BLaER1 treated with 17β-estradiol and CSF1 and Interleukin-3, amounts not matched to agents 10 nM and 100 nM (cell line): ENCODE measurements at regions not wholly inside any gene's neighbourhood (a gene's known extent, or its start where the extent isn't known, plus 50 kb on each side); places are given as distances from the start of the nearest gene placed in this dataset.
A peak's percentile ranks its signal among the peaks of the same experiment; 100 is the strongest.

Experiments
- H3K27ac ChIP-seq, 11 experiments: shearing (Covaris generic); formaldehyde crosslinking; 2 replicates each; pipeline ENCODE4 v1.8.1; 2022
- H3K27me3 ChIP-seq, 11 experiments: shearing (Covaris generic); formaldehyde crosslinking; 2 replicates each; pipeline ENCODE4 v1.8.1; 2022
- H3K36me3 ChIP-seq, 11 experiments: shearing (Covaris generic); formaldehyde crosslinking; 2 replicates each; pipeline ENCODE4 v1.8.1; 2022
- H3K4me1 ChIP-seq, 10 experiments: shearing (Covaris generic); formaldehyde crosslinking; 2 replicates each; pipeline ENCODE4 v1.8.1; 2022
- H3K4me2 ChIP-seq, 11 experiments: shearing (Covaris generic); formaldehyde crosslinking; 2 replicates each; pipeline ENCODE4 v1.8.1; 2022
- H3K4me3 ChIP-seq, 10 experiments: shearing (Covaris generic); formaldehyde crosslinking; 2 replicates each; pipeline ENCODE4 v1.8.1; 2022
- H3K9ac ChIP-seq, 11 experiments: shearing (Covaris generic); formaldehyde crosslinking; 2 replicates each; pipeline ENCODE4 v1.8.1; 2022
- H3K9me3 ChIP-seq, 11 experiments: shearing (Covaris generic); formaldehyde crosslinking; replicated peaks in 1 of 11; 2 replicates each; pipeline ENCODE4 v1.8.1; 2022
- H4K20me1 ChIP-seq, 11 experiments: shearing (Covaris generic); formaldehyde crosslinking; 2 replicates each; pipeline ENCODE4 v1.8.1; 2022
- Cebpa-rat ChIP-seq, 11 experiments: shearing (Covaris generic); IDR thresholded peaks; 2 replicates each; pipeline ENCODE4 v1.8.1; 2022

DNA sequence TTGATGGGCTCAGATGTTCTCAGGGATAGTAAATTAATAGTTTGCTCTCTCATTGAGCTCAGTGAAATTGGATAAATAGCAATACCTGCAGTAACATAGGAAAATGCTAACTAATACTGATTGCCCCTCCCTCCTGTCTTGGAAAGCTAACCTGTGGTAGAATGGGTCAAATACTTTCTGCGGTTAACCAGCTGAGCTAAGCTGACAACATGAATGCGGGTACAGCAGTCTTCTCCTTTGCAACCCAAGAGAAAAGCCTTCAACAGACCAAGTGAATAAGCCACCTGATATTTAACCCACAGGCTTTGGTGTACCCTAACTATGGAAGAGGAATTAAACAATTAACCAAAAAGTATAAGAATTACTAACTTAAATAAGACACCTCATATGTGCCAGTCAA lies 408.3 kb upstream of the MAF start:
- H3K4me3 ChIP-seq = no peak overlapping the region
- peaks cover 0 to 7% (median 5%) of the 10 kb centered on the region in 11 experiments; a peak in 9 of 22 replicates for H3K9me3 ChIP-seq
- no peaks in the 10 kb centered on the region for H3K36me3 ChIP-seq
- no peak for TF ChIP-seq Cebpa-rat (IDR thresholded peaks at IDR 0.05)
- no peaks in the 10 kb centered on the region; a peak in 1 of 22 replicates for H3K27me3 ChIP-seq
- peaks cover 0 to 12% (median 0%) of the 10 kb centered on the region in 10 experiments; a peak in 9 of 20 replicates for H3K4me1 ChIP-seq
- no peak overlapping the region for H3K9ac ChIP-seq
- H4K20me1 ChIP-seq = no peaks in the 10 kb centered on the region
- H3K27ac ChIP-seq = no peak overlapping the region
- H3K4me2 ChIP-seq = no peak overlapping the region

DNA sequence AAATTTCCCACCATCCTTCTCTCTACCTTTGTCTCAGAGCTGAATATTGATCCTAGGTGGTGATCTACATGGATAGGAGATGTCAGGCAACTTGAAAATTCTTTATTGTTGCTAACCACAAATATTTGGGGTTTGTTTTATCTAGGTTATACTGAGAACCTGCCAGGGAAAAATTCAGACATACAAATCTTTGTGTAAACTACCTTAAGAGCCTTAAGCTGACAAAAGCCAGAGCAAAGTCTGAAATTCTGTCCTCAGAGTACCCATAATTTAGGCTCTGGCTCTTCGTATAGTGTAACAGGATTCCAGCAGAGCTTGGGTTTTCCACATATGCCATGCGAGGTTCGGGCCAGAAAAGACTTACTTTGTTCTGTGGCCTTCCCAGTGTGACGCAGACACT lies 406.7 kb upstream of the MAF start:
- Histone ChIP-seq H3K4me1 (peaks cover 0 to 12% (median 0%) of the 10 kb centered on the region in 10 experiments; a peak in 9 of 20 replicates), H3K27me3 (no peaks in the 10 kb centered on the region; a peak in 1 of 22 replicates), H3K27ac (no peak overlapping the region), H3K4me2 (no peak overlapping the region), H3K4me3 (no peak overlapping the region), H4K20me1 (no peaks in the 10 kb centered on the region), H3K36me3 (no peaks in the 10 kb centered on the region), H3K9ac (no peak overlapping the region), H3K9me3 (peaks cover 0 to 8% (median 5%) of the 10 kb centered on the region in 11 experiments; a peak in 9 of 22 replicates)
- no peak for TF ChIP-seq Cebpa-rat (IDR thresholded peaks at IDR 0.05)

GRCh38 chr16:80006241-80007215 lies 406.0 kb upstream of the MAF start:
- TF ChIP-seq Cebpa-rat (IDR thresholded peaks at IDR 0.05) = no peak
- no peak overlapping the region for H3K27ac ChIP-seq
- peak overlapping the region in 1 of 11 experiments; percentile 23; a peak in 1 of 22 replicates for H3K9ac ChIP-seq
- H3K4me2 ChIP-seq = peak overlapping the region in 5 of 11 experiments; percentile 2 to 64 (median 52); a peak in 7 of 22 replicates
- H3K36me3 ChIP-seq = no peaks in the 10 kb centered on the region
- H3K4me3 ChIP-seq = no peak overlapping the region
- peaks cover 0 to 12% (median 0%) of the 10 kb centered on the region in 10 experiments; a peak in 9 of 20 replicates for H3K4me1 ChIP-seq
- H4K20me1 ChIP-seq = no peaks in the 10 kb centered on the region
- peaks cover 0 to 8% (median 5%) of the 10 kb centered on the region in 11 experiments; a peak in 9 of 22 replicates for H3K9me3 ChIP-seq
- no peaks in the 10 kb centered on the region; a peak in 1 of 22 replicates for H3K27me3 ChIP-seq

DNA sequence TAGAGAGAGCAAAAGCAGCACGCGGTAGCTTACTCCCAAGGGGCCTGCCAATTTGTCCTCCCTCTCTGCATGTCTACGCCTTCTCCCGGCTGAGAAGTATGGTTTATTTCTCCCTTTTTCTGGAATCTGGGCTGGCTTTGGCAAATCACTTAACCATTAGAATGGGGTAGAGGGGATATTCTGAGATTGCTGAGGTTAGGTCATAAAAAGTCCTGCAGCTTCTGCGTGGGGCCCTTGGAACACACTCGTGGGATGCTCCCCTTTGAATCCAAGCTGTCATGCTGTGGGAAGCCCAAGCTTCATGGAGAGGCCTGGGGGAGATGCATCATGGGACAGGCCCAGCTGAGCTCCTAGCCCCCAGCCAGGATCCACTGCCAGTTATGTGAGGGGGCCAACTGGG lies 403.6 kb upstream of the MAF start:
- no peaks in the 10 kb centered on the region for H3K36me3 ChIP-seq
- no peak overlapping the region for H3K4me2 ChIP-seq
- peaks cover 0 to 12% (median 0%) of the 10 kb centered on the region in 10 experiments; a peak in 9 of 20 replicates for H3K4me1 ChIP-seq
- H3K4me3 ChIP-seq = no peak overlapping the region
- H3K9ac ChIP-seq = no peak overlapping the region
- peaks cover 0 to 8% (median 5%) of the 10 kb centered on the region in 11 experiments; a peak in 9 of 22 replicates for H3K9me3 ChIP-seq
- peaks cover 0 to 5% (median 0%) of the 10 kb centered on the region in 11 experiments; a peak in 1 of 22 replicates for H3K27me3 ChIP-seq
- no peaks in the 10 kb centered on the region for H4K20me1 ChIP-seq
- no peak for TF ChIP-seq Cebpa-rat (IDR thresholded peaks at IDR 0.05)
- no peak overlapping the region for H3K27ac ChIP-seq

DNA sequence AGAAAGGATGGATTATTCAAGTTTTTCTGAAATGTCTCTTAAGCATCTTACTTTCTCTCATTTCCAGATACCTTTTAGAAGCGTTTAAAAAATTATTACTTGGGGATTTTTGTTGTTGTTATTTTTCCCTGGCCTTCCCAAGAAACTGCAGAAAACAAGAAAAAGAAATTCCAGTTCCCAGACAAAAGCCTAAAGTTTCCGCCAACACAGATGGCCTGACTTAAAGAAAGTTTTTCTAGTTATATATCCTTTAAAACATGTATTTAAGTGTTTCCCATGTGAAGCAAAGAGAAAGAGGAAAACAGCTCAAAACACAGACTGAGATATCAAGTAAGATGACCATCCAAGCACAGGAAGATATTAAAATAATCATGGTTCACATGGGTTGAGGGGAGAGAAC lies 401.7 kb upstream of the MAF start:
- Histone ChIP-seq H3K4me3 (no peak overlapping the region), H3K4me2 (no peak overlapping the region), H3K9ac (no peak overlapping the region), H3K27me3 (peaks cover 0 to 5% (median 0%) of the 10 kb centered on the region in 11 experiments; a peak in 1 of 22 replicates), H3K4me1 (peaks cover 0 to 12% (median 0%) of the 10 kb centered on the region in 10 experiments; a peak in 9 of 20 replicates), H3K36me3 (no peaks in the 10 kb centered on the region), H3K9me3 (peaks cover 0 to 8% (median 5%) of the 10 kb centered on the region in 11 experiments; a peak in 9 of 22 replicates), H4K20me1 (no peaks in the 10 kb centered on the region), H3K27ac (no peak overlapping the region)
- TF ChIP-seq Cebpa-rat (IDR thresholded peaks at IDR 0.05) = no peak

DNA sequence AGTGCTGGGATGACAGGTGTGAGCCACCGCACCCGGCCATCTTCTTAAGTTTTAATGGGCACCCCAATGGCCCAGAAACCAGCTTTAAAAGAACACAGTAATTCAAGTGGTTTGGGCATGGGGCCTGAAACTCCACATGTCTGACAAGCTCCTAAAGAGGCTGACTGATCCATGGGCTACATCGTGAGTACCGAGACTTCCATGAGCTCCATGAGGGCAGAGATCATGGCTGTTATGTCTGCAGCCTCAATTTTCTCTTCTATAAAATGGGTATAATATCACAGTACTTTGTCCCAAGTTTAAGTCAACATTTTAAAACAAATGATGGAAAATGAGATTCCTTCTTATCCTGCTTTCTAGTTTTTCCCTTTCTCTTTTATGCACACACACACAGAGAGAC lies 397.6 kb upstream of the MAF start:
- H4K20me1 ChIP-seq = no peaks in the 10 kb centered on the region
- H3K27ac ChIP-seq = no peak overlapping the region
- no peak overlapping the region for H3K9ac ChIP-seq
- H3K4me3 ChIP-seq = no peak overlapping the region
- H3K36me3 ChIP-seq = no peaks in the 10 kb centered on the region
- H3K9me3 ChIP-seq = no peaks in the 10 kb centered on the region
- TF ChIP-seq Cebpa-rat (IDR thresholded peaks at IDR 0.05) = no peak
- H3K27me3 ChIP-seq = 0 out of 22 replicates have a peak, but pooled peaks cover 0 to 5% (median 0%) of the 10 kb centered on the region in 11 experiments
- H3K4me2 ChIP-seq = no peak overlapping the region
- H3K4me1 ChIP-seq = 0 out of 20 replicates have a peak, but pooled peaks cover 0 to 1% (median 0%) of the 10 kb centered on the region in 10 experiments

DNA sequence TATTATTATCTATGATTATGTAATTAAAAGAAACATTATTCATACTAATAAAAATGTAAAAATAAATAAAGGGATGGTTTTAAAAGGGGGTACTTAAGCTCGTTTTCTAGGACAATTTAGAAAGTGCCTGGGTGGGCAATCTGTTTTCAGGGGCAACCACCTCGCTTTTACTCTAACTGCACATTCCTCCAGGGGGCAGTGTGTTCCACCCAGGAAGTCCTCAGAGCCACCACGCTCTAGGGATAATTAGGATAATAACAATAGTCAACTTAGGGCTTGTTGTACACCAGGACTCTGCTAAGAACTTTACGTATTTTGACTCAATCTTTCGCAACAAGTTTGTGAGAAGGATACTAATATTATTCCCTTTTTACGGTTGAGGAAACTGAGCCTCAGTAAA lies 396.7 kb upstream of the MAF start:
- TF ChIP-seq Cebpa-rat (IDR thresholded peaks at IDR 0.05) = 0 out of 22 replicates have a peak, but pooled peaks of 1 of the 11 experiments have one; percentile 30
- Histone ChIP-seq H3K4me3 (no peak overlapping the region), H3K9ac (no peak overlapping the region), H3K27ac (no peak overlapping the region), H3K36me3 (no peaks in the 10 kb centered on the region), H3K4me2 (no peak overlapping the region), H3K27me3 (0 out of 22 replicates have a peak, but pooled peaks cover 0 to 5% (median 0%) of the 10 kb centered on the region in 11 experiments), H3K9me3 (no peaks in the 10 kb centered on the region), H4K20me1 (no peaks in the 10 kb centered on the region), H3K4me1 (peaks cover 0 to 10% (median 0%) of the 10 kb centered on the region in 10 experiments; a peak in 2 of 20 replicates)

- H3K9ac ChIP-seq = no peak overlapping the region
- 0 out of 22 replicates have a peak, but pooled peaks cover 0 to 5% (median 0%) of the 10 kb centered on the region in 11 experiments for H3K27me3 ChIP-seq
- H3K36me3 ChIP-seq = no peaks in the 10 kb centered on the region
- peaks cover 0 to 16% (median 0%) of the 10 kb centered on the region in 10 experiments; a peak in 2 of 20 replicates for H3K4me1 ChIP-seq
- H3K9me3 ChIP-seq = no peaks in the 10 kb centered on the region
- H3K27ac ChIP-seq = no peak overlapping the region
- H4K20me1 ChIP-seq = no peaks in the 10 kb centered on the region
- no peak for TF ChIP-seq Cebpa-rat (IDR thresholded peaks at IDR 0.05)
- H3K4me3 ChIP-seq = no peak overlapping the region
- H3K4me2 ChIP-seq = no peak overlapping the region
Measured at GRCh38 chr16:79996321-79996720, 395.8 kb upstream of the MAF start.

DNA sequence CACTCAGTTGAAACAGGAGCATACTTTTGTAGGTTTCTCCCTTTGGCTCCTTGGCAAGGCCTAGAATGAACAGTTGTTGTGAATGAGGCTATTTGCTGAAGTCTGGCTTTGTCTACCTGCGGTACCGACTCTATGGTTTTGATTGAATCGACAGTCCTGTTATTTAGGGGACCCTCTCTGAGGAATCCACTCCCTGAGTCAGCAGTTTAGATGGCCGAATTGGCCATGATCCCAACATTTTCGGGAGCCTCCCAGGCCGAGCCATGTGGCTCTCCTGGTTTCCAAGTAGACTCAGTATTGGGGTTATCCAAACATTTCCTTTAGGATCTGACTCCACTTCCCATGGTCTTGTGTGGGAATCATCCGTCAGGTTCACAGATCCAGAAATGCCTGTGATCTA lies 394.8 kb upstream of the MAF start:
- Histone ChIP-seq H3K4me2 (no peak overlapping the region), H4K20me1 (no peaks in the 10 kb centered on the region), H3K9me3 (no peaks in the 10 kb centered on the region), H3K36me3 (no peaks in the 10 kb centered on the region), H3K4me1 (peaks cover 0 to 16% (median 0%) of the 10 kb centered on the region in 10 experiments; a peak in 2 of 20 replicates), H3K27me3 (0 out of 22 replicates have a peak, but pooled peaks cover 0 to 2% (median 0%) of the 10 kb centered on the region in 11 experiments), H3K27ac (no peak overlapping the region), H3K4me3 (no peak overlapping the region), H3K9ac (no peak overlapping the region)
- TF ChIP-seq Cebpa-rat (IDR thresholded peaks at IDR 0.05) = no peak
